Fibroblast of lung (primary cell): ENCODE measurements at regions not wholly inside any gene's neighbourhood (a gene's known extent, or its start where the extent isn't known, plus 50 kb on each side); places are given as distances from the start of the nearest gene placed in this dataset.

Source experiments
- EZH2 ChIP-seq: IDR thresholded peaks from 2 replicates; pipeline ENCODE4 v1.5.1; 2012; ENCODE audit warnings: low read length, control low read depth, mild to moderate bottlenecking; ENCODE audit errors: missing control alignments
- TF ChIP-seq, protein P1 (sequence below), 2 donors: IDR thresholded peaks in 1 of 2; conservative IDR thresholded peaks in 1 of 2; 1 replicate in 1 of 2; 2 replicates in 1 of 2; pipeline ENCODE4 v1.5.1; 2011 to 2012; ENCODE audit warnings: low read length in 2 of 2, control low read depth in 1 of 2, inconsistent platforms in 1 of 2, low read depth in 1 of 2, mild to moderate bottlenecking in 1 of 2

GRCh38 chr20:47417245-47418068 lies 61.0 kb upstream of the ZMYND8 start:
- TF ChIP-seq, protein P1, sequence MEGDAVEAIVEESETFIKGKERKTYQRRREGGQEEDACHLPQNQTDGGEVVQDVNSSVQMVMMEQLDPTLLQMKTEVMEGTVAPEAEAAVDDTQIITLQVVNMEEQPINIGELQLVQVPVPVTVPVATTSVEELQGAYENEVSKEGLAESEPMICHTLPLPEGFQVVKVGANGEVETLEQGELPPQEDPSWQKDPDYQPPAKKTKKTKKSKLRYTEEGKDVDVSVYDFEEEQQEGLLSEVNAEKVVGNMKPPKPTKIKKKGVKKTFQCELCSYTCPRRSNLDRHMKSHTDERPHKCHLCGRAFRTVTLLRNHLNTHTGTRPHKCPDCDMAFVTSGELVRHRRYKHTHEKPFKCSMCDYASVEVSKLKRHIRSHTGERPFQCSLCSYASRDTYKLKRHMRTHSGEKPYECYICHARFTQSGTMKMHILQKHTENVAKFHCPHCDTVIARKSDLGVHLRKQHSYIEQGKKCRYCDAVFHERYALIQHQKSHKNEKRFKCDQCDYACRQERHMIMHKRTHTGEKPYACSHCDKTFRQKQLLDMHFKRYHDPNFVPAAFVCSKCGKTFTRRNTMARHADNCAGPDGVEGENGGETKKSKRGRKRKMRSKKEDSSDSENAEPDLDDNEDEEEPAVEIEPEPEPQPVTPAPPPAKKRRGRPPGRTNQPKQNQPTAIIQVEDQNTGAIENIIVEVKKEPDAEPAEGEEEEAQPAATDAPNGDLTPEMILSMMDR (conservative IDR thresholded peaks at IDR 0.05 in 1 of 2, IDR thresholded peaks at IDR 0.05 in 1 of 2; ENCODE audit: low read depth in 1 of 2, low read length in 2 of 2): no peak
- no peak for TF ChIP-seq EZH2
